WTC11 (cell line): ENCODE measurements at regions not wholly inside any gene's neighbourhood (a gene's known extent, or its start where the extent isn't known, plus 50 kb on each side); places are given as distances from the start of the nearest gene placed in this dataset.

Experiments
- ATAC-seq: fragments of 200-7000 bp; cut with Tn5 transposase; 2 replicates; pipeline ENCODE4 v1.10.0; 2021; ENCODE audit warnings: mild to moderate bottlenecking, moderate library complexity
- CTCF ChIA-PET: fragments of 300-600 bp; sonication (Branson Sonifier 250); formaldehyde crosslinking; loops from one replicate; lab custom pipeline; 2021; ENCODE audit warnings: antibody characterized with exemption; lab: Charles Lee
- POLR2A ChIA-PET: fragments of 350-600 bp; sonication (Branson Sonifier 250); formaldehyde crosslinking; loops from one replicate; lab custom pipeline; 2021; ENCODE audit warnings: antibody characterized with exemption; lab: Charles Lee
- DNase-seq: peaks from one replicate; pipeline ENCODE4 v3.0.0; 2021; ENCODE audit warnings: low spot score
- H3K27ac Mint-ChIP-seq: 2 replicates; pipeline ENCODE4 v1.8.0; 2021; ENCODE audit warnings: mixed read lengths
- H3K27me3 Mint-ChIP-seq: 2 replicates; pipeline ENCODE4 v1.8.0; 2021; ENCODE audit warnings: low read depth, mild to moderate bottlenecking, moderate library complexity, mixed read lengths
- H3K36me3 Mint-ChIP-seq: 2 replicates; pipeline ENCODE4 v1.8.0; 2021; ENCODE audit warnings: mixed read lengths
- H3K4me1 Mint-ChIP-seq: 2 replicates; pipeline ENCODE4 v1.8.0; 2022; ENCODE audit warnings: mixed read lengths
- H3K4me3 Mint-ChIP-seq: 2 replicates; pipeline ENCODE4 v1.8.0; 2021; ENCODE audit warnings: mild to moderate bottlenecking, moderate library complexity, mixed read lengths
- H3K9me3 Mint-ChIP-seq: 2 replicates; pipeline ENCODE4 v1.8.0; 2021; ENCODE audit warnings: mixed read lengths
- E2F1 ChIP-seq: sonication (generic); formaldehyde crosslinking; IDR thresholded peaks from 2 replicates; pipeline ENCODE4 v1.8.0; 2022; ENCODE audit warnings: mild to moderate bottlenecking, missing genetic modification reagents
- E2F5 ChIP-seq: sonication (generic); formaldehyde crosslinking; IDR thresholded peaks from 2 replicates; pipeline ENCODE4 v1.8.1; 2022; ENCODE audit warnings: mild to moderate bottlenecking, moderate library complexity, missing genetic modification reagents
- FOXJ3 ChIP-seq: sonication (generic); formaldehyde crosslinking; IDR thresholded peaks from 2 replicates; pipeline ENCODE4 v1.9.0; 2021; ENCODE audit warnings: missing genetic modification reagents, mild to moderate bottlenecking, borderline replicate concordance
- MXD4 ChIP-seq: fragments of 250-450 bp; sonication (Bioruptor Pico); IDR thresholded peaks from 2 replicates; pipeline ENCODE4 v1.8.0; 2021; ENCODE audit warnings: mild to moderate bottlenecking, moderate library complexity, borderline replicate concordance
- RORB ChIP-seq: fragments of 250-450 bp; sonication (Bioruptor Pico); IDR thresholded peaks from 2 replicates; pipeline ENCODE4 v1.9.0; 2021; ENCODE audit warnings: mild to moderate bottlenecking
- SMAD3 ChIP-seq: sonication (generic); formaldehyde crosslinking; IDR thresholded peaks from 2 replicates; pipeline ENCODE4 v1.8.0; 2022; ENCODE audit warnings: missing genetic modification reagents, mild to moderate bottlenecking, borderline replicate concordance
- SP1 ChIP-seq: sonication (generic); formaldehyde crosslinking; conservative IDR thresholded peaks from 2 replicates; pipeline ENCODE4 v1.8.1; 2022; ENCODE audit warnings: missing genetic modification reagents
- STAT6 ChIP-seq: sonication (generic); formaldehyde crosslinking; conservative IDR thresholded peaks from 2 replicates; pipeline ENCODE4 v1.8.1; 2023; ENCODE audit warnings: mild to moderate bottlenecking, low read depth, missing genetic modification reagents, moderate library complexity
- ZNF425 ChIP-seq: fragments of 250-450 bp; sonication (Bioruptor Pico); conservative IDR thresholded peaks from 2 replicates; pipeline ENCODE4 v1.9.0; 2021; ENCODE audit warnings: mild to moderate bottlenecking
- ZNF532 ChIP-seq: fragments of 250-450 bp; sonication (Bioruptor Pico); IDR thresholded peaks from 2 replicates; pipeline ENCODE4 v1.9.0; 2021; ENCODE audit warnings: mild to moderate bottlenecking, borderline replicate concordance
- TF ChIP-seq, protein P1 (sequence below): sonication (generic); formaldehyde crosslinking; IDR thresholded peaks from 2 replicates; pipeline ENCODE4 v1.8.0; 2022; ENCODE audit warnings: missing genetic modification reagents
- TF ChIP-seq, protein P2 (sequence below): fragments of 250-450 bp; sonication (Bioruptor Pico); IDR thresholded peaks from 2 replicates; pipeline ENCODE4 v1.9.0; 2021; ENCODE audit warnings: mild to moderate bottlenecking

GRCh38 chr3:107954845-107955244 lies 136.0 kb downstream of the CD47 start (continued):
- TF ChIP-seq, protein P1, sequence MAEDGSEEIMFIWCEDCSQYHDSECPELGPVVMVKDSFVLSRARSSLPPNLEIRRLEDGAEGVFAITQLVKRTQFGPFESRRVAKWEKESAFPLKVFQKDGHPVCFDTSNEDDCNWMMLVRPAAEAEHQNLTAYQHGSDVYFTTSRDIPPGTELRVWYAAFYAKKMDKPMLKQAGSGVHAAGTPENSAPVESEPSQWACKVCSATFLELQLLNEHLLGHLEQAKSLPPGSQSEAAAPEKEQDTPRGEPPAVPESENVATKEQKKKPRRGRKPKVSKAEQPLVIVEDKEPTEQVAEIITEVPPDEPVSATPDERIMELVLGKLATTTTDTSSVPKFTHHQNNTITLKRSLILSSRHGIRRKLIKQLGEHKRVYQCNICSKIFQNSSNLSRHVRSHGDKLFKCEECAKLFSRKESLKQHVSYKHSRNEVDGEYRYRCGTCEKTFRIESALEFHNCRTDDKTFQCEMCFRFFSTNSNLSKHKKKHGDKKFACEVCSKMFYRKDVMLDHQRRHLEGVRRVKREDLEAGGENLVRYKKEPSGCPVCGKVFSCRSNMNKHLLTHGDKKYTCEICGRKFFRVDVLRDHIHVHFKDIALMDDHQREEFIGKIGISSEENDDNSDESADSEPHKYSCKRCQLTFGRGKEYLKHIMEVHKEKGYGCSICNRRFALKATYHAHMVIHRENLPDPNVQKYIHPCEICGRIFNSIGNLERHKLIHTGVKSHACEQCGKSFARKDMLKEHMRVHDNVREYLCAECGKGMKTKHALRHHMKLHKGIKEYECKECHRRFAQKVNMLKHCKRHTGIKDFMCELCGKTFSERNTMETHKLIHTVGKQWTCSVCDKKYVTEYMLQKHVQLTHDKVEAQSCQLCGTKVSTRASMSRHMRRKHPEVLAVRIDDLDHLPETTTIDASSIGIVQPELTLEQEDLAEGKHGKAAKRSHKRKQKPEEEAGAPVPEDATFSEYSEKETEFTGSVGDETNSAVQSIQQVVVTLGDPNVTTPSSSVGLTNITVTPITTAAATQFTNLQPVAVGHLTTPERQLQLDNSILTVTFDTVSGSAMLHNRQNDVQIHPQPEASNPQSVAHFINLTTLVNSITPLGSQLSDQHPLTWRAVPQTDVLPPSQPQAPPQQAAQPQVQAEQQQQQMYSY = no peak
- TF ChIP-seq, protein P2, sequence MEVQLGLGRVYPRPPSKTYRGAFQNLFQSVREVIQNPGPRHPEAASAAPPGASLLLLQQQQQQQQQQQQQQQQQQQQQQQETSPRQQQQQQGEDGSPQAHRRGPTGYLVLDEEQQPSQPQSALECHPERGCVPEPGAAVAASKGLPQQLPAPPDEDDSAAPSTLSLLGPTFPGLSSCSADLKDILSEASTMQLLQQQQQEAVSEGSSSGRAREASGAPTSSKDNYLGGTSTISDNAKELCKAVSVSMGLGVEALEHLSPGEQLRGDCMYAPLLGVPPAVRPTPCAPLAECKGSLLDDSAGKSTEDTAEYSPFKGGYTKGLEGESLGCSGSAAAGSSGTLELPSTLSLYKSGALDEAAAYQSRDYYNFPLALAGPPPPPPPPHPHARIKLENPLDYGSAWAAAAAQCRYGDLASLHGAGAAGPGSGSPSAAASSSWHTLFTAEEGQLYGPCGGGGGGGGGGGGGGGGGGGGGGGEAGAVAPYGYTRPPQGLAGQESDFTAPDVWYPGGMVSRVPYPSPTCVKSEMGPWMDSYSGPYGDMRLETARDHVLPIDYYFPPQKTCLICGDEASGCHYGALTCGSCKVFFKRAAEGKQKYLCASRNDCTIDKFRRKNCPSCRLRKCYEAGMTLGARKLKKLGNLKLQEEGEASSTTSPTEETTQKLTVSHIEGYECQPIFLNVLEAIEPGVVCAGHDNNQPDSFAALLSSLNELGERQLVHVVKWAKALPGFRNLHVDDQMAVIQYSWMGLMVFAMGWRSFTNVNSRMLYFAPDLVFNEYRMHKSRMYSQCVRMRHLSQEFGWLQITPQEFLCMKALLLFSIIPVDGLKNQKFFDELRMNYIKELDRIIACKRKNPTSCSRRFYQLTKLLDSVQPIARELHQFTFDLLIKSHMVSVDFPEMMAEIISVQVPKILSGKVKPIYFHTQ (CRISPR knock-in tag) = no peak
- TF ChIP-seq MXD4 (CRISPR knock-in tag) (no peak), ZNF425 (CRISPR knock-in tag) (no peak), ZNF532 (no peak), E2F5 (CRISPR knock-in tag) (no peak), SP1 (CRISPR knock-in tag) (no peak)

DNA sequence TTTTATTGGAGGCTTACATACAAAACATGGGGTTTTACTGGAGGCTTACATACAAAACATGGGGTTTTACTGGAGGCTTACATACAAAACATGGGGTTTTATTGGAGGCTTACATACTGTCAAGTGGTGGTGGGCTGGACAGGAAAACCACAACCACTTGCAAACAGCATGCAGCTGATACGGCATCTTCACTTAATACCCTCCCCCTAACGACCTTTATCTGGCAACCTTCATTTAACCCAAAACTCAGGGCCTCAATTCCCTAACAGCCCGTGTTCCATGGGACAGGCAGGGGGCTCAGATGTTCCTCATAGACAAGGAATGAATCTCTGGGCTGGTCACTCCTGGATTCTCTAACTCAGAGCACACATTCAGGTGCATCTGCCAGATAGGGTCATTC lies 137.1 kb downstream of the CD47 start:
- Mint-ChIP-seq H3K36me3 (no peaks in the 10 kb centered on the region), H3K4me3 (no peak overlapping the region), H3K27ac (no peak overlapping the region), H3K27me3 (no peaks in the 10 kb centered on the region), H3K4me1 (peaks cover 11% of the 10 kb centered on the region), H3K9me3 (no peaks in the 10 kb centered on the region)
- ATAC-seq = no peak
- no peak for DNase-seq
- CTCF ChIA-PET = interaction anchor here (0.6 kb wide), 1 partner anchor 486 kb away, joined by 3 read pairs; no protein-coding TSS in a partner anchor
- POLR2A ChIA-PET = no interaction called here
- TF ChIP-seq, protein P1 = no peak
- TF ChIP-seq STAT6 (CRISPR knock-in tag) (no peak), FOXJ3 (CRISPR knock-in tag) (no peak), E2F1 (CRISPR knock-in tag) (no peak), RORB (CRISPR knock-in tag) (no peak), SMAD3 (CRISPR knock-in tag) (no peak)
